ENCODE measurements at regions not wholly inside any gene's neighbourhood (a gene's known extent, or its start where the extent isn't known, plus 50 kb on each side); places are given as distances from the start of the nearest gene placed in this dataset.

GRCh38 chr3:182284793-182285192 is 508.5 kb upstream of the ATP11B start:
- TF ChIP-seq, protein P1, sequence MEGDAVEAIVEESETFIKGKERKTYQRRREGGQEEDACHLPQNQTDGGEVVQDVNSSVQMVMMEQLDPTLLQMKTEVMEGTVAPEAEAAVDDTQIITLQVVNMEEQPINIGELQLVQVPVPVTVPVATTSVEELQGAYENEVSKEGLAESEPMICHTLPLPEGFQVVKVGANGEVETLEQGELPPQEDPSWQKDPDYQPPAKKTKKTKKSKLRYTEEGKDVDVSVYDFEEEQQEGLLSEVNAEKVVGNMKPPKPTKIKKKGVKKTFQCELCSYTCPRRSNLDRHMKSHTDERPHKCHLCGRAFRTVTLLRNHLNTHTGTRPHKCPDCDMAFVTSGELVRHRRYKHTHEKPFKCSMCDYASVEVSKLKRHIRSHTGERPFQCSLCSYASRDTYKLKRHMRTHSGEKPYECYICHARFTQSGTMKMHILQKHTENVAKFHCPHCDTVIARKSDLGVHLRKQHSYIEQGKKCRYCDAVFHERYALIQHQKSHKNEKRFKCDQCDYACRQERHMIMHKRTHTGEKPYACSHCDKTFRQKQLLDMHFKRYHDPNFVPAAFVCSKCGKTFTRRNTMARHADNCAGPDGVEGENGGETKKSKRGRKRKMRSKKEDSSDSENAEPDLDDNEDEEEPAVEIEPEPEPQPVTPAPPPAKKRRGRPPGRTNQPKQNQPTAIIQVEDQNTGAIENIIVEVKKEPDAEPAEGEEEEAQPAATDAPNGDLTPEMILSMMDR (IDR thresholded peaks at IDR 0.05) = no peak
- TF ChIP-seq POLR2A (IDR thresholded peaks at IDR 0.05) = no peak

Measured in body of pancreas (tissue), 4 donors.